PC-3 (cell line): ENCODE measurements at regions not wholly inside any gene's neighbourhood (a gene's known extent, or its start where the extent isn't known, plus 50 kb on each side); places are given as distances from the start of the nearest gene placed in this dataset.

ENCODE experiments used
- CTCF ChIP-seq: fragments of 300-600 bp; sonication (generic); conservative IDR thresholded peaks from 2 replicates; pipeline ENCODE4 v1.5.1; 2017; ENCODE audit warnings: antibody characterized with exemption, low read depth, mild to moderate bottlenecking, low read length
- EZH2 ChIP-seq: fragments of 300-600 bp; sonication (generic); IDR thresholded peaks from one replicate; pipeline ENCODE4 v1.6.1; 2017; ENCODE audit warnings: antibody characterized with exemption, mild to moderate bottlenecking, low read length; ENCODE audit not compliant: unreplicated experiment

DNA sequence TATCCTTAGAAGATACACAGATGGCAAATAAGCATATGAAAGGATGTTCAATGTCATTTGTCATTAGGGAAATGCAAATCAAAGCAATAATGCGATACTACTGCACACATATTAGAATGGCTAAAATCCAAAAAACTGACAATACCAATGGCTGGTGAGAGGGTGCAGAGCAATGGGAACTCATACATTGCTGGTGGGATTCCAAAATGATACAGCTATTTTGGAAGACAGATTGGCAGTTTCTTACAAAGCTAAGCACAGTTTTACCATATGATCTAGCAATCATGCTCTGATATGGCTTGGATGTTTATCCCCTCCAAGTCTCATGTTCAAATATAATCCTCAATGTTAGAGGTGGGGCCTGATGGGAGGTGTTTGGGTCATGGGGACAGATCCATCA, 122.6 kb downstream of the KCTD15 start:
- TF ChIP-seq CTCF (no peak), EZH2 (no peak)
